Activated T-cell treated with anti-CD3 and anti-CD28 coated beads, Interleukin-2, amount 50 U/mL, for 4 hours (primary cell): ENCODE measurements at regions not wholly inside any gene's neighbourhood (a gene's known extent, or its start where the extent isn't known, plus 50 kb on each side); places are given as distances from the start of the nearest gene placed in this dataset.

ENCODE experiments used
- ATAC-seq, 2 donors: fragments of 200-7000 bp; cut with Tn5 transposase; one replicate each; pipeline ENCODE4 v1.10.0; 2021
- DNase-seq: peaks from one replicate; pipeline ENCODE4 v3.0.0-alpha.2; 2020
- H3K27me3 Mint-ChIP-seq: one replicate; pipeline ENCODE4 v1.8.0; 2021; ENCODE audit warnings: low read depth, mixed read lengths
- H3K36me3 Mint-ChIP-seq: one replicate; pipeline ENCODE4 v1.8.0; 2022; ENCODE audit warnings: mixed read lengths; ENCODE audit not compliant: insufficient read depth
- H3K4me1 Mint-ChIP-seq: one replicate; pipeline ENCODE4 v1.8.0; 2021; ENCODE audit warnings: low read depth, mixed read lengths
- H3K4me3 Mint-ChIP-seq: one replicate; pipeline ENCODE4 v1.8.0; 2021; ENCODE audit warnings: mild to moderate bottlenecking, moderate library complexity, mixed read lengths
- H3K9me3 Mint-ChIP-seq: one replicate; pipeline ENCODE4 v1.8.0; 2021; ENCODE audit warnings: mixed read lengths

DNA sequence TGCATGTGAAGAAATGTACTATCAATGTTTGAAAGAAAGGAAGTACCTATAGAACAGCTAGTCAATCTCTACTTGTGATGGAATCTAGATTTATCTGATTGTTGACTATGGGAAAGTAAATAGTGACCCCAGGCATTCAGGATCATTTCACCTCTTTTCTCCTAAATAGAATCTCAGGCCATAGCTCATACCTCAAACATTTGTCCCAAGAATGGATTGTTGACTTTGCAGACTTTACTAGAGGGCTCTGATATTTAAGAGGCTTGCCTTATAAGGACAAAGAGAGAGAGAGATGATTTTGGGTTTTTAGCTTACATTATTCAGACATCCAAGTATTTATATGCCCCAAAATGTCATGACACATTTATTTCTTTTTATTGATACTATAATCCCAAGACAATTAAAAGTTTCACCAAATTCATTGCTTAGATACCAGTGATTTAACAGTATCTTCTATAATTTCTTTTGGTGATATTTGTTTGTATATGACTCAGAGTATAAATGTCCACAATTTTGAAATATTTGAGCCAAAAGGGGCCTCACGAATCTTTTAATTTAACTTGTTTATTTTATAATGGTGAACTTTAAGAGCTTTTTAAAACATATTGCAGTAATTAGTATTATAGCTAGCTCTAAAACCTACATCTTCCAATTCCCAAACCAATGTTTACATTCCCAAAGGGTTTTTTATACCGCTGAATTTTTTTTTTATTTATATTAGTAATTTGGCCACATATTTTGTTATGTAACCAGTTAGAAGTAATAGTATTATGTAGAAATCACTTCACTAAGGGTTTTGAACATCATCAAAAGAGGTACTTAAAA, 614.1 kb downstream of the PCDH7 start:
- no peaks in the 10 kb centered on the region for H3K36me3 Mint-ChIP-seq
- H3K4me3 Mint-ChIP-seq: no peak overlapping the region
- DNase-seq: no peak
- ATAC-seq: no peak
- H3K4me1 Mint-ChIP-seq: no peaks in the 10 kb centered on the region
- peaks cover 6% of the 10 kb centered on the region for H3K9me3 Mint-ChIP-seq
- H3K27me3 Mint-ChIP-seq: no peaks in the 10 kb centered on the region

DNA sequence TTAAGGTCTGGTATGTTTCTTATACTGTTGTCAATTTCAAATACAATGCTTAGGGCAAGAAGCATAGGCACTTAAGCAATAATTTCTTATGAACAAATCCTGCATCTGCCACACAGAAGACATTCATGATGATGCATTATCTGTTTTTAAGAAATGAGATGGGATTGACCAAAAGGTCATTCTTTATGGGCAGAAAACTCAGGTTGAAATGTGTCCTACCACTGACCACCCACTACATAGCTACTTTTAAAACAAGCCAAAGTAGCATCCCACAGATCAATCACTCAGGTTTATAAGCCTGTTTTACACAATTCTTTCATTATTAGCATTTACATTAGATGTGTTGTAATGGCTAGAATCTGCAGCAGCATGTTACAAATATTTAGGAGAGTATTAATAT, 617.8 kb downstream of the PCDH7 start:
- no peaks in the 10 kb centered on the region for H3K4me1 Mint-ChIP-seq
- H3K36me3 Mint-ChIP-seq: no peaks in the 10 kb centered on the region
- DNase-seq (no peak), ATAC-seq (no peak)
- H3K4me3 Mint-ChIP-seq: no peak overlapping the region
- H3K9me3 Mint-ChIP-seq: peaks cover 22% of the 10 kb centered on the region
- no peaks in the 10 kb centered on the region for H3K27me3 Mint-ChIP-seq

DNA sequence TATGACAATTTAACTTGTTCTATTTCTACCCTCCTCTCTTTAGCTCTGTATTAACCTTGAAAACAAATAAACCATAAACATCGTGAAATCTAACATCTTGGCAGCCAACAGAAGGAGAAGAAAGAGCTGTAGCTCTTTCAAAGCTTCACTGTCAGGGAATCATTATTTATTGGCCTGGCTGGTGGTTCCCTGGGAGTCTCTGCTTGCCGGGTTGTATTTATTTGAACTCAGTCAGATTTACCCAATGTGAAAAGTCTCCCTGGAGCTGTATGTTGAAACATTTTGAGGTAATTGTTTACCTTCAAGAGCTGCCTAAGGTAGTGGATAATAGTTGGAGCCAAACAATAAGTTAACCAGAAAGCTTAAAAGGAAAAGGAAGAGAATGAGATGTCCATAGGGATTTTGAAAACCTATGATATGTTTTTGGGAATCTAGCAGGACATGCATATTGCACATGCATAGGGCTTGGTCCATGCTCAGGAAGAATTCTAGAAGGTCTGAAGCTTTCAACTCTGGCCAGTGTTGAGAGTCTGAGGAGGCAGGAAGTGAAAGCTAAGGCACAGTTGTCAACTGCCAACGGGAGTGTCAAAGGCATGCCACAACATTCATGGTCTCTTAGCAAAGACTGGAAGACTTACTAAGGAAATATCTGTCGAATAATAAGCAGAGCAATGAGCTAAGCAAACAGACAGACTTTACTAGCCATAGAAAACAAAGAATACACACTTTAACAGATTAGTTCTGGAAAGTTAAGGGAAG, 621.6 kb downstream of the PCDH7 start:
- Mint-ChIP-seq H3K4me1 (no peaks in the 10 kb centered on the region), H3K4me3 (no peak overlapping the region), H3K36me3 (no peaks in the 10 kb centered on the region), H3K27me3 (no peaks in the 10 kb centered on the region), H3K9me3 (peaks cover 25% of the 10 kb centered on the region)
- no peak for DNase-seq
- ATAC-seq: no peak

DNA sequence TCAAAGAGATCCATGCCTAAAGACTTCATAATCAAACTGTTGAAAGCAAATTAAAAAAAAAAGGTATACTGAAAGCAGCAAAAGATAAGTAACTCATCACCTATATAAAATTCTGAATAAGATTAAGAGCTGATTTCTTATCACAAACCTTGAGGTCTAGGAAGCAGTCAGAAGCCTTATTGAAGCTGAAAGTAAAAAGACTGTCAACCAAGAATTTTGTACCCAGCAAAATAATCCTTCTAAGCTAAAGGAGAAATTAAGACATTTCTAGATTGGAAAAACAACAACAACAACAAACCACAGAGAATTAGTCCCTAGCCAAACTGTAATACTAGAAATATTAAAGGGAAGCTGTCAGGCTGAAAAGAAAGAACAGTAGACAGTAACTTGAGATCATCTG, 622.9 kb downstream of the PCDH7 start:
- Mint-ChIP-seq H3K9me3 (peaks cover 25% of the 10 kb centered on the region), H3K27me3 (no peaks in the 10 kb centered on the region), H3K4me3 (no peak overlapping the region), H3K36me3 (no peaks in the 10 kb centered on the region), H3K4me1 (no peaks in the 10 kb centered on the region)
- DNase-seq (no peak), ATAC-seq (no peak)

DNA sequence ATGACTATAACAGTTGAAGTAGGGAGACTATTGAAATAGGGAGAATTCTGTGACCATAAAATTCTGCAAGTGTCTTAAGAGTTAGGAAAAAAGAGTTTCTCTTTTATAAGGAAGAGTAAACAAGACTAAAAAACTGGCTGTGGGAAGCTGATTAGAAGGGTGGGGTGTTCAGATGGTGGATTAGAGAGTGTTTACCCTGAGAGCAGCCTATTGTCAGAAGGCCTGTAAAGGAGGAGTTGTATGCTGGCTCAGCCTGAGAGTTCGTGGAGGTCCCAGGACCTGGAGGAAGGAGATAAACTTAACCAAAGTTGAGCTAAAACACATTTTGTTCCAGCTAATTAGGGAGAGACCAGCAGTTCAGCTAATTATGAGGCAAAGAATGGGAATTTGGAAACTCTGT, 629.7 kb downstream of the PCDH7 start:
- H3K36me3 Mint-ChIP-seq: no peaks in the 10 kb centered on the region
- ATAC-seq: no peak
- no peak for DNase-seq
- H3K9me3 Mint-ChIP-seq: peaks cover 3% of the 10 kb centered on the region
- no peak overlapping the region for H3K4me3 Mint-ChIP-seq
- no peaks in the 10 kb centered on the region for H3K27me3 Mint-ChIP-seq
- H3K4me1 Mint-ChIP-seq: no peaks in the 10 kb centered on the region

DNA sequence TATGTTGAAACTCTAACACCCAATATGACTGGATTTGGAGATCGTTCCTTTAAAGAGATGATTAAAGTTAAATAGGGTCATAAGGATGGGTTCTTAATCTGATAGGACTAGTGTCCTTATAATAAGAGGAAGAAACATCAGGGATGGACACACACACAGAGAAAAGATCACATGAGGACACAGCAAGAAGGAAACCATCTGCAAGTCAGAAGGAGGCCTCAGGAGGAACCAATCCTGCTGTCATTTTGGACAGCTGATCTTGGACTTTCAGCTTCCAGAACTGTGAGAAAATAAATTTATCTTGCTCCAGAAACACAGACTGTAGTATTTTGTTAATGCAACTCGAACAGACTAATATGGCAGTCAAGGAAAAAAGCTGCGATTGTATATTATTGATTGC, 631.5 kb downstream of the PCDH7 start:
- Mint-ChIP-seq H3K4me3 (no peak overlapping the region), H3K27me3 (no peaks in the 10 kb centered on the region)

DNA sequence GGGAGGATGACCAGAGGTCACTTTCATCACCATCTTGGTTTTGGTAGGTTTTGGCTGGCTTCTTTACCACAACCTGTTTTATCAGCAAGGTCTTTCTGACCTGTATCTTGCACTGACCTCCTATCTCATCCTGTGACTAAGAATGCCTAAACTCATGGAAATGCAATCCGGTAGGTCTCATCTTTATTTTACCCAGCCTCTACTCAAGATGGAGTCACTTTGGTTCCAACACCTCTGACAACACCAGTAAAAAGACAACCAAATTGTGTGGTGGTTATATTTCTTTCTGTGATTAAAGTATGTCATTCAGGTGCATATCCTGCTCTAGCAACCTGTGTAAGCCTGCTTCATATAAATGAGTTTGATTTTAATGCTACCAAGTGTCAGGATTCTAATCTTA, 636.7 kb downstream of the PCDH7 start:
- ATAC-seq (no peak), DNase-seq (no peak)
- Mint-ChIP-seq H3K27me3 (no peaks in the 10 kb centered on the region), H3K9me3 (peaks cover 3% of the 10 kb centered on the region), H3K4me1 (no peaks in the 10 kb centered on the region), H3K4me3 (no peak overlapping the region), H3K36me3 (no peaks in the 10 kb centered on the region)

More for the DNA sequence above, 631.5 kb downstream of the PCDH7 start:
- DNase-seq: no peak
- no peak for ATAC-seq
- H3K9me3 Mint-ChIP-seq: no peaks in the 10 kb centered on the region
- no peaks in the 10 kb centered on the region for H3K36me3 Mint-ChIP-seq
- H3K4me1 Mint-ChIP-seq: no peaks in the 10 kb centered on the region

DNA sequence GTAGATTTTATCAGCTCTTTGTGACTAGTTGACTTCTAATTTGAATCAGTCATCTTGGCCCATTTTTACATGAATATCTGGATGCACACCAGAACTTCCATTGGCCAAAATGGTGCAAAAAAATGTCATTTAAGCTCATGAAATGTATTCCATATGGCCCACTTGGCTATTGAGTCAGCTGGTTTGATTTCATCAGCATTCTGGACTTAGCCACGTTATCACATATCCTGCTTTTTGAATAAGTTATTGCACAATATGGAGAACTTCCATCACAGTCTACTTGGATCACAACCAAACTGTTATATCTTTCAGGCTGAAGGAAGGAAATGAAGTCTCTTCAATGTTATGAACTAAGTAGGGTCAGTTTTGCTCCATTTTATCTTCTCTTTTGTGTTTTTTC, 640.6 kb downstream of the PCDH7 start:
- DNase-seq (no peak), ATAC-seq (no peak)
- no peaks in the 10 kb centered on the region for H3K4me1 Mint-ChIP-seq
- H3K27me3 Mint-ChIP-seq: no peaks in the 10 kb centered on the region
- no peak overlapping the region for H3K4me3 Mint-ChIP-seq
- H3K36me3 Mint-ChIP-seq: no peaks in the 10 kb centered on the region
- peaks cover 8% of the 10 kb centered on the region for H3K9me3 Mint-ChIP-seq

DNA sequence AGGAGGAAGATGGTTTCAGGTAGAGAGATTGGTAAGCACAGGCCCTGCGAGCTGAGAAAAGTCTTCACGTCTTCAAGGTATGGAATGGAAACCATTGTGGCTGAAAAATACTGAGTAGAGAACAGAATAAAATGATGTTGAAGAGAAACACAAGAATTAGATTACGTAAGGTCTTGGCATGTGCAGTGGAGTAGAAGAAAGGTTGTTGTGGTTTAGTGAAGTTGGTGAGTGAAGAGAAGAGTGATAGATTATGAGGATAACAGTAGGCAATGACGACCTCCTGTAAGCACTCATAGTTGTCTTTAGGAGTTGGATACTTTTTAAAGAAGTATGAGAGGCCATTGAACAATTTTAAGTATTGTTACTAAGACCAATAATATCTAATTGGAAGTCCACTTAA, 642.6 kb downstream of the PCDH7 start:
- no peaks in the 10 kb centered on the region for H3K36me3 Mint-ChIP-seq
- no peak for ATAC-seq
- H3K27me3 Mint-ChIP-seq: no peaks in the 10 kb centered on the region
- DNase-seq: no peak
- no peak overlapping the region for H3K4me3 Mint-ChIP-seq
- H3K9me3 Mint-ChIP-seq: peaks cover 13% of the 10 kb centered on the region
- no peaks in the 10 kb centered on the region for H3K4me1 Mint-ChIP-seq

DNA sequence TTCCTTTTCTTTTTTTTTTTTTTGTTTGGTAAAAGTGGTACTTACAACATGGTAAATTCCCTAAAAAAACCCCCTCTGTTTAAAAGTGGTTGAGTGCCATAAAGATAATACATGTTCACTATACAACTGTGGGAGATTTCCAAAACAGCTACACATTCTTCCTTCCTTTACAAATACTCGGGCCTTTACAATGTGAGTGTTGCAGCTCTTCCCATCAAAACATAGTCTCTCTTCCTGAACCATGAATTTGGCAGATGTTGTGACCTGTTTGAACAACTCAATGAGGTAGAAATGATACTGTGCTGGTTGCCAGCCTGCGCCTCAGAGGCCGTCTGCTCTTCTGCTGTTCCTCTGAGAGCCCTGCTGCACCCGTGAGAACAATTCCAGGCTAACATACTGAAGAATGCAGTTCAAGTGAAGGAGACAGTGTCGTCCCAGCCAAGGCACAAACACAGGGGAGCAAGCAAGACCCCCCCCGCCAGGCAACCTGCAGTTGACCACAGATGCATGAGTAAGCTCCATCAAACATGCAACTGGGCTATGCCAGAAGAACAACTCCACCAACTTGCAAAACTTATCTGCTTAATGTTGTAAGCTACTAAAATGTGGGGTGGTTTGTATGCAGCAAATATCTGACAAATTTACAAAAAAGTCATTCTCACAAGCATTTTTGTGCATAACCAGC, 645.0 kb downstream of the PCDH7 start:
- Mint-ChIP-seq H3K4me1 (no peaks in the 10 kb centered on the region), H3K36me3 (no peaks in the 10 kb centered on the region), H3K9me3 (peaks cover 17% of the 10 kb centered on the region), H3K4me3 (no peak overlapping the region), H3K27me3 (no peaks in the 10 kb centered on the region)
- no peak for ATAC-seq
- DNase-seq: no peak

DNA sequence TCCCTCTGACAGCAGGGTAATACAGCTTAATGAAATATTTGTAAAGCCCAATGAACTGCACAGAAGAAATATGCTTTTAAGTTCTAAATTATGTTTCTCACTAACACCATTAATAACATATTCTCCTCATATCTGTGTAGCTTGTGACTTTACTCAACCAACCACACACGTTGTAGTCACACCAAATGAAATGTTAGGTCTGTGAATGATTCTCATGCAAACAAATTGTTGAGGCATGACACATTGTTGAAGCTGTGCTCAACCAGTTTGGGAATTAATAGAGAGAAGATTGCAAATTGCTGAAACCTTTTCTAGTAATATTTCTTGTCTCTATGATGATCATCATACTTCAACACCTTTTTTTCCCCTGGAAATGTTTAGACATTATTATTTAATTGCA, 645.9 kb downstream of the PCDH7 start:
- DNase-seq: no peak

DNA sequence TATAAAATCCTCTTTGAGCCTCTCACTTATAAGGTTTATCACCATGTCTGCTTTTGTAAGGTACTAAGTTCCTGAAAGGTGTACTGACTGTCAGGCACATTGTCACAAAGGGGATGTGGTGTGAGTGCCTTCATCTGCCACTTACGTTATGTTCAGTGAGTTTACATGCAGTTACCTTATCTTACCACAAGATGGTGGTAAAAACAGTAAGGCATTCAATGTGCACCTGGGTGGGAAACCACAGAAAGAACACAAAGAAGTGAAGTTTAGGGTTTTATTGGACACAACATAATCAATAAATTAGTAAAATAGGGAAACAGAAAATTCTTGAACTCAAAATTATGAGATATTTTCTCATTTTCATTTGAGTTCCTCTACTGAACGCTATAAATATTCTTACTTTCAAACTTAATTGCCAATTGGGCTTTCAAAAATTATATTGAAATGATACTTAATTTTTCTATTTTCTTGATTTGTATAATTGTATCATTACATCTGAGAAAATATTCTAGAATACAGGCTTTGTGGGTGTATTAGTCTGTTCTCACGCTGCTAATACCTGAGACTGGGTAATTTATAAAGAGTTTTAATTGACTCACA, 650.8 kb downstream of the PCDH7 start:
- DNase-seq (no peak), ATAC-seq (no peak)
- Mint-ChIP-seq H3K36me3 (no peaks in the 10 kb centered on the region), H3K4me1 (no peaks in the 10 kb centered on the region), H3K27me3 (no peaks in the 10 kb centered on the region), H3K9me3 (peaks cover 9% of the 10 kb centered on the region), H3K4me3 (no peak overlapping the region)

More for the DNA sequence above, 645.9 kb downstream of the PCDH7 start:
- Mint-ChIP-seq H3K4me3 (no peak overlapping the region), H3K9me3 (peaks cover 15% of the 10 kb centered on the region), H3K36me3 (no peaks in the 10 kb centered on the region), H3K4me1 (no peaks in the 10 kb centered on the region), H3K27me3 (no peaks in the 10 kb centered on the region)
- no peak for ATAC-seq

DNA sequence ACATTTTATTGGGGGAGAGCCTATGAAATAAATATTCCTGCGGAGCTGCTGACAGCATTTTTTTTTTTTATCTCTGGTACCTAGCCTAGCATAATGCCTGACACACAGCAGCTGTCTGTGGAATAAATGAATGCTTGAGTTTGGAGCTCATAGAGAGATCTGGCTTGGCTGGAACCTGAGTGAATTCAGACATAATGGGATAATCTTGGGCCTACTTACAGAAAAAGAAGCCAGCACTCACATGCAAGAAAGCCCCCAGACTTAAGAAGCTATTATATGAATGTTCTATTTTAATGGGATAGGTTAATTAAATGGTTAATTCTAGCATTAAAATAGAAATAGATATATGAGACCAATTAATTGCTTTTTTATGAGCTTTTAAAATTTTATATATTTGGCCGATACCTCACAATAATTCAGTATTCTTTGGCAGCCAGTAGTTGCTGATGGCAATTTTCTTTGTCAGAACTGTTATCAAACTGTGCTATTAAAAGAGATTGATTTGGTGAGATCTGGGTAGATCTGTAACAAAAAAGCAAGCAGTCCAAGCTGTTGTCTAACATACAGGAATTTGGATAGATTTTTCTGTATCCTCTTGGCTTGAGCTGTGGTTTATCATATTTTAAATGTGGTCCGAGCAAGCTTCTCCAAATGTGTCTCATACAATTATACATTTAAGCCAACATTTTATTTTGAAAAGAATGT, 654.2 kb downstream of the PCDH7 start:
- ATAC-seq (no peak), DNase-seq (no peak)
- H3K4me3 Mint-ChIP-seq: no peak overlapping the region
- peaks cover 5% of the 10 kb centered on the region for H3K9me3 Mint-ChIP-seq
- no peaks in the 10 kb centered on the region for H3K27me3 Mint-ChIP-seq
- no peaks in the 10 kb centered on the region for H3K36me3 Mint-ChIP-seq
- no peaks in the 10 kb centered on the region for H3K4me1 Mint-ChIP-seq

DNA sequence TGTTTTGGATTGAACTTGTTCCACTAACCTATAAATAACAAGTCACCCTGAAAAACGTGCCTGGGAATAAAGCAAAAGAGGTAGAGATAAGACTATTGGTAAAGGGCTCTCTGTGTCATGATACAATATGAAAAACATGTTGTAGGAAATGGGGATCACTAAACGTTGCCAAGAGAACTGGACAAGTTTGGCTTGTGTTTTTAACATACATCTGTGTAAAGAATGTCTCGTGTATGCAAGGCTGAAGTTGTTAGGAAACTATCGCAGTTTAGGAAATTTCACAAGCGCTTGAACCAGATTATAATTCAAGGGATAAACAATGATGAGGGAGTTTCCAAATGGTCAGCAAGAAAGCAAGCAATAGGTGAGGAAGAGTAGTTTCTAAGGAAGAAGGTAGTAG, 655.8 kb downstream of the PCDH7 start:
- H3K36me3 Mint-ChIP-seq: no peaks in the 10 kb centered on the region
- ATAC-seq: no peak
- H3K4me1 Mint-ChIP-seq: no peaks in the 10 kb centered on the region
- no peaks in the 10 kb centered on the region for H3K27me3 Mint-ChIP-seq
- H3K4me3 Mint-ChIP-seq: no peak overlapping the region
- DNase-seq: no peak
- H3K9me3 Mint-ChIP-seq: peaks cover 9% of the 10 kb centered on the region
